Stimulated activated CD8-positive, alpha-beta memory T cell treated with anti-CD3 and anti-CD28 coated beads, Interleukin-12 subunit alpha, Interleukin-12 subunit beta, amount 100 ng/mL, for 4 hours (primary cell): ENCODE measurements at regions not wholly inside any gene's neighbourhood (a gene's known extent, or its start where the extent isn't known, plus 50 kb on each side); places are given as distances from the start of the nearest gene placed in this dataset.

Experiments
- DNase-seq: peaks from one replicate; pipeline ENCODE4 v3.0.0-alpha.2; 2020; ENCODE audit warnings: low read depth

- no peak for DNase-seq
Measured at GRCh38 chr9:99537996-99538395, 283.7 kb upstream of the NR4A3 start.

- no peak for DNase-seq
Measured at GRCh38 chr9:99544526-99544925, 277.2 kb upstream of the NR4A3 start.

- DNase-seq = no peak
Measured at GRCh38 chr9:99549441-99549840, 272.2 kb upstream of the NR4A3 start.

GRCh38 chr9:99555792-99556191 is 265.9 kb upstream of the NR4A3 start:
- no peak for DNase-seq

- DNase-seq = no peak
Measured at GRCh38 chr9:99556998-99557397, 264.7 kb upstream of the NR4A3 start.

- DNase-seq = no peak
Measured at GRCh38 chr9:99557816-99558215, 263.9 kb upstream of the NR4A3 start.

GRCh38 chr9:99559776-99560175 is 261.9 kb upstream of the NR4A3 start:
- DNase-seq = no peak

GRCh38 chr9:99560561-99560960 is 261.1 kb upstream of the NR4A3 start:
- DNase-seq = no peak

- DNase-seq = no peak
Measured at GRCh38 chr9:99561509-99561917, 260.2 kb upstream of the NR4A3 start.

- DNase-seq = no peak
Measured at GRCh38 chr9:99561961-99562565, 259.6 kb upstream of the NR4A3 start.

- DNase-seq = no peak
Measured at GRCh38 chr9:99563364-99563763, 258.3 kb upstream of the NR4A3 start.

- no peak for DNase-seq
Measured at GRCh38 chr9:99565203-99565602, 256.5 kb upstream of the NR4A3 start.

- no peak for DNase-seq
Measured at GRCh38 chr9:99567436-99567835, 254.2 kb upstream of the NR4A3 start.

- DNase-seq = no peak
Measured at GRCh38 chr9:99569840-99570239, 251.8 kb upstream of the NR4A3 start.

- DNase-seq = no peak
Measured at GRCh38 chr9:99572567-99572966, 249.1 kb upstream of the NR4A3 start.

- DNase-seq = no peak
Measured at GRCh38 chr9:99573085-99573484, 248.6 kb upstream of the NR4A3 start.

- DNase-seq = no peak
Measured at GRCh38 chr9:99573886-99574285, 247.8 kb upstream of the NR4A3 start.

- DNase-seq = no peak
Measured at GRCh38 chr9:99576002-99576401, 245.7 kb upstream of the NR4A3 start.

GRCh38 chr9:99576876-99577275 is 244.8 kb upstream of the NR4A3 start:
- DNase-seq = no peak

- DNase-seq = no peak
Measured at GRCh38 chr9:99577351-99577750, 244.3 kb upstream of the NR4A3 start.

GRCh38 chr9:99578666-99579065 is 243.0 kb upstream of the NR4A3 start:
- DNase-seq = no peak

- DNase-seq = no peak
Measured at GRCh38 chr9:99579964-99580363, 241.7 kb upstream of the NR4A3 start.

- DNase-seq = no peak
Measured at GRCh38 chr9:99582814-99583213, 238.9 kb upstream of the NR4A3 start.

GRCh38 chr9:99588299-99588698 is 233.4 kb upstream of the NR4A3 start:
- no peak for DNase-seq

- no peak for DNase-seq
Measured at GRCh38 chr9:99588747-99589146, 232.9 kb upstream of the NR4A3 start.
